Putamen (tissue), 1 donor: ENCODE measurements at regions not wholly inside any gene's neighbourhood (a gene's known extent, or its start where the extent isn't known, plus 50 kb on each side); places are given as distances from the start of the nearest gene placed in this dataset.
"Not testable (repeated sequence)": the region's sequence is repeated elsewhere in the genome, so short reads cannot be mapped to it uniquely, and the experiment has no call there.

ENCODE experiments used
- DNase-seq: peaks from one replicate; pipeline ENCODE4 v3.0.0-alpha.2; 2016; ENCODE audit warnings: low spot score

DNA sequence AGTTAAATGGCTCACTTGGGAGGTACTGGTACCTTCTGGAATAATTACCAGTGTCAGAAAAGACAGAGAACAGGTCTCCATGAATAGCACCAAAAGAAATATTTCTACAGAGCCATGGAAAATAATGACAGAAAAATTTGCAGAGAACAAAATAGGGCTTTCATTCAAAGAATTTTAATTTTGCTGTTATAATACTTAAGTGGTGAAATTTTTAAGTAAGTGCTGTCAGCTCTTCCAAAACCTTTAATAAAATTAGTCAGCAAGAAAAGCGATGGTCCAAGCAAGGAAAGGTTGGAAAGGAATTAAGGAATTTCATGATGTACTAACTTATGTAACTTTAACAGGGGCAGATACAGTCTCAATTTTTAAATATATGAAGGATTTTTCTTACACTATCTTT, 359.2 kb downstream of the NR2F1-AS1 start:
- no peak for DNase-seq

DNA sequence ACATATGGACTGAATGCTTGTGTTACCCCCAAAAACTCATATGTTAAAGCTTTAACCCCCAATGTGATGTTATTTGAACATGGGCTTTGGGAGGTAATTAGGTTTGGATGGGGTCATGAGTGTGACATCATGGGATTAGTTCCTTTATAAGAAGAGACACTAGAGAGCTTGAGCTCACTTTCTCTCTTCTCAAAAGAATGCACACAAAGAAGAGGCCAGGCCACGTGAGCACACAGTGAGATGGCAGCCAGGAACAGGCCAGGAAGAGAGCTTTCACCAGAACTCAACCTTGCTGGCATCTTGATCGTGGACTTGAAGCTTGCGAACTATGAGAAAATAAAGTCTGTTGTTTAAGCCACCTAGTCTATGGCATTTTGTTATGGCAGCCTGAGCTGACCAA, 360.6 kb downstream of the NR2F1-AS1 start:
- no peak for DNase-seq

DNA sequence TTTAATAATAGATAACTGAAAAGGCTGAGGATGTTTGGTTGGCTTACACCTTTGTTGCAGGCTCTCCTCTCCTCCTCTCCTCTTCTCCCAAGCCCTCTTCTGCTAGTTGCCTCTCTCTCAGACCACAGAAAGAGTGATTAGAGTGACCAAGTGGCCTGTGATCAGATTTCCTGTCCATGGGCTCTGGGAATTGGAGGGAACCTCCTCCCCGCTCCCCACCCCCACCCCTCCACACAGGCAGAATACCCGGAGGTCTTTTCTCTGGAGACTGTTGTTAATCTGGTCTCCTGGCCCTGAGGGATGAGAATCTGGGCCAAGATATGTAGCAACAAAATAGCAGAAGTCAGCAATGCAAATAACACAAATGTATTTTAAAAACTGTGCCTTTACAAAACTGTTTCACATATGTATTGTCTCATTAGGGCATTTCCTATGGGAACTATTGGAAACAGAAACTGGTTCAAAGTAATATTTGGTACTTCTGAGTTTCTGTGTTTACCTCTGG, 361.3 kb downstream of the NR2F1-AS1 start:
- no peak for DNase-seq

DNA sequence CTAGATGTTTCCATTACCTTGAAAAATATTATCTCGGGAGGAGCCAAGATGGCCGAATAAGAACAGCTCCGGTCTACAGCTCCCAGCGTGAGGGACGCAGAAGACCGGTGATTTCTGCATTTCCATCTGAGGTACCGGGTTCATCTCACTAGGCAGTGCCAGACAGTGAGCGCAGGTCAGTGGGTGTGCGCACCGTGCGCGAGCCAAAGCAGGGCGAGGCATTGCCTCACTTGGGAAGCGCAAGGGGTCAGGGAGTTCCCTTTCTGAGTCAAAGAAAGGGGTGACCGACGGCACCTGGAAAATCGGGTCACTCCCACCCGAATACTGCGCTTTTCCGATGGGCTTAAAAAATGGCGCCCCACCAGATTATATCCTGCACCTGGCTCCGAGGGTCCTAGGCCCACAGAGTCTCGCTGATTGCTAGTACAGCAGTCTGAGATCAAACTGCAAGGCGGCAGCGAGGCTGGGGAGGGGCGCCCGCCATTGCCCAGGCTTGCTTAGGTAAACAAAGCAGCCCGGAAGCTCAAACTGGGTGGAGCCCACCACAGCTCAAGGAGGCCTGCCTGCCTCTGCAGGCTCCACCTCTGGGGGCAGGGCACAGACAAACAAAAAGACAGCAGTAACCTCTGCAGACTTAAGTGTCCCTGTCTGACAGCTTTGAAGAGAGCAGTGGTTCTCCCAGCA, 367.8 kb downstream of the NR2F1-AS1 start:
- not testable (repeated sequence) for DNase-seq

DNA sequence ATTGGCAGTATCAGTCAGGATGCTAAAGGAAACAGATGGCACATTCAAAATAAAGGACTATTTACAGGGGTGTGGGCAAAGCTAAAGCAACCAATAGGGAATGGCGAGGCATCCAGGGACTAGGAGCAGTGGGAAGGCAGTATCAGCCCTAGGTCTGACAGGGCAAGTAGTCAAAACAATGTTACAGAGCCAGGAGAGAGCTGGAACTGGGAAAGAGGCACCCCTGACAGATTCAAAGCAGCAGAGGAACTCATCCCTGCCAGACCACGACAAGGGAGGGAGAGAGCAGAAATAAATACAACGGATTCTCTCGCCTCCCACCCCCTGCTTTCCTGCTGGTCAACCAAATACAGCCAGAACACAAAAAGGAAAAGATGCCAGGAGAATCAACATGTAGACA, 371.5 kb downstream of the NR2F1-AS1 start:
- DNase-seq, result no peak

DNA sequence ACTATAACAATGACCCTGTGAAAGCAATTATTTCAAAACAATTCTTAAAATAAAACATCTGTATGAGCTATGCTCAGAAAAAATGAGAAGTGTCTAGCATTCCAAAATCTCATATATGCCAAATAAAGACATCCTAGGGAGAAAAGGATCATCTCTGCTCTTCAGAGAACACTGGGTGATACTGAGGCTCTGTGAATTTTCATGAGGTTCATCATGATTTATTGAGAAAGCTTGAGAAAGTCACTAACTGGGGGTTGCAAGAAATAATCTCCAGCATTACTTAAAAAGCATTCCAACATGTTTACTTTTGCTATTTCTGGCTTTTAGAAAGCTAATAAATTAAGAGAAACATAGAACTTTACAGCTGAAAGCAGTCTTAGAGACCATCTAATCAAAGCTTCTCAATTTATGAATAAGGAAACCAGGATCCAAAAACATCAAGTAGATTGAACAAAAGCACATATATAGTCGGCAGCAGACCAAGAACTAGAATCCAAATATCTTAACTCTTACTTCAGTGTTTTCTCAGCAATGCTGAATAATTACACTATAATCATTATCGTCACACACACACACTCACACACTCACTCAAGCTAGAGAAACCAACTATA, 372.8 kb downstream of the NR2F1-AS1 start:
- no peak for DNase-seq

DNA sequence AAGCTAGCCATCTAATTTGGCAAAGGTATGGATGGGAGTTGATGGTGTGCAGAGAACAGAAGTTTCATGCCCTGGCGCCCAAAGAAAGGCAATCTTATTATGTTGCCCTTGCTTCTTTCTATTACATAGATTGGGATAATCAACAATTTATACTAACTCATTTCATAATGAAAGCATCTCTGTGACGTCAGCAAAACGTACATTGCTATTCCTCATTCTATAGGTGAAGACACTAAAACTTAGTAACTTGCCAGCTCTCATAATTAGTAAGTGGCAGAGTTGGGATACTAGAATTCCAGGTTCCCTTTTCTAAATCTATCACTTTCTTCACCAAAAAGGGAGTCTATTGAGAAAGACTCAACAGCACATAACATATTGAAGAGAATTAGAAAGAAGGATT, 374.8 kb downstream of the NR2F1-AS1 start:
- DNase-seq, result no peak

DNA sequence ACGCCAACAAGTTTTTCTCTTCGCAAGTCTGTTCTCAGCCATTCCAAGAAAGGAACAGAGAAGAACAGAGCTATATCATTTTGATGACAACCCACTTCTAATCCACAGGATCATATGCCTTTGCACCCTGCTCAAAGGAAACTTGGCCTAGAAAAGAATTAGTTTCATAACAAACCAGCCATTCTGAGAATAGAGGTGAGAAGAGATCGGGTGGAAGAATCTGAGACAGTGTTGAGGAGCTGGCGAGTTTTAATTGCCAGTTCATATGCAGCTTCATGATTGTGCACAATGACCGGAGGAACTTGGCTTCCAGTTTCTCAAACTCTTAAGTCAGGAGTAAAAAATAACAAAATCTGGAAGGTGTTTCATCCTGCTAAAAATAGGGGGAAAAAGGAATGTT, 380.0 kb downstream of the NR2F1-AS1 start:
- DNase-seq, result no peak

DNA sequence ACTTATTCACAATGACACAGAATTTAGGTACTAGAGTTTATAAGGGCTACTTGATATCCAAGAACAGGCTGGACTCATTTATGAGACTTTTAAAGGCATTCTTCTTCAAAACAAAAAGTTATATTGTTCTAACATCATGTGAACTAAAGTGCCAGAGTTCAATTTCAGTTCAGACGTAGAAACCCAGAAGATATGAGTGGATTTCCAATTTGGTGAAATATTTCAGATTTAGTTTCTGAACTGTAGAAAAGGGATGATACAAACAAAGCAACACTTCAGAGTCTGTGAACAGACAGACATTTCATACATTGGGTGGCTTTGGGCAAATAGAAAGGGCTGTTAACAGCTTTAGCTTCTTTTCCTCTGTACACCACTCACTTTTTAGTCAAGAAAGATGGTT, 384.0 kb downstream of the NR2F1-AS1 start:
- no peak for DNase-seq

DNA sequence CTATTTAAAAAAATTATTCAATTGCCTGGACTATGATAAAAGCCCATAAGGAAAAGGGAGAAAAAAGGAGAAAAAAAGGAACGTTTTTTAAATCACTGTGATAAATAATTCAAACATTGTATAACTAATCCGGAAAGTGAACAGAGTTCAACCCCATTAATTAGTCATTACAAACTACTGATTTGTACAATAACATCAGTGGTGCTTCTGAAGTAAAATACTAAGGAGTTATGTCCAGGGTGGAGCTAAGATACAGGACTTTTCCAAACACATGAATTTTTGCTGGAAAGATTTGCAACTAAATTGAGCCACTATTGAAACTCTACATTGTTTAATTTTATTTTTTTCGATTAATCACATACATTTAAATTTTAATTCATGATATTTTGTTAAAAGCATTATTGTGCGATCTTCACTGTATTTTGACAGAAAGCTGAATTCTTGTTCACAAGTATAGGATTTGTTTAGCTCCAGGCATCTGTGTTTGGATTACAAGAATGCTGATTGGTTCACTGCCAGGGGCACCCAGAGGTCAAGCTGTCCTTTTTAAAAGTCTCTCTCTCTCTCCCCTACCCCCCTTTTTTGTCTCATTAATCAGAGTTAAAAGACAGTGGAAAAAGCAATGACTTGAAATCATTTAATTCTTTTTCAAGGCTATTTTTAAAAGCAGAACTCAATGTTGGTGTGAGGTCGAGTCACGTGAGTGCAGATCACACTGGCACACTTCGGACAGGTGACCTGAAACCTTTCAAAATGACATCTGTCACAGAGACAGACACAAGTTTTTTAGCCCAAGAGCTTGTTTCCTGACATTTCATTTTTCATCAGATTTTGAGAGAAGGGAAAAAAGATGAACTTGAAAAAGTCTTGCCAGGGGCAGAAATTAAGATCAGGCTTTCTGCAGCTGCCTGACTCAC, 387.3 kb downstream of the NR2F1-AS1 start:
- no peak for DNase-seq

DNA sequence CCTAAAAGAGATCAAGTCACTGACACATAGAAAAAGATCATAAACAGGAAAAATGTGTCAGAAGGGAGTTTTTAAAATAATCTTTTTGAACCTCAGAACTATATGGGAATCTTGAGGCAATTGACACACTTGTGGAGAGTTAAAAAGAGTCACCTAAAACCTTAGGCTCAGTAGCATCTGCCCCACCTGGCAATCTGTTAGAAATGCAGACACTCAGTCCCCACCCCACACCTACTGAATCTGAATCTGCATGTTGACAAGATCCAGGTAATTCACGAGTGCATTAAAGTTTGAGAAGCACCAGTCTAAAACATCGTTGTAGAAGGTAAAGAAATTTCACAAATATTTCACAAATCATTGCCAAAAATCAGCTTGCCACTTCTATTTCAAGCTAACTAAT, 388.3 kb downstream of the NR2F1-AS1 start:
- no peak for DNase-seq

DNA sequence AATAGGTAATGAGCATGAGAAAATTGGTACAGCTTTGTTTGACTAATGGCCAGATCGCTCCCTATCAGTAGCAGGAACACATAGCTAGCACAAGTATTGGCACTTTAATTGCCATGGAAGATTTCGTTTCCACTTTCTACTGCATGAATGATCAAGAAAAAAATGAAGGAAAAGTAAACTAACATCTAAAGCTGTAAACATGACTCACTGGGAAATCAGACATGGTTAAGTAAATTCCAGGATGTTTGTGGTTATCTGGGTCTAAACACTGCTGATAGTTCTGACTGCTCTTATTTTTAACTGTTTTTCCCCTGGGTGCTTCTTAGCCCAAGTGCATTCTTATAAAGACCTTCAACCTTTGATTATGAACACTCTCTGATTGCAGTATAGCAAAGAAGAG, 388.9 kb downstream of the NR2F1-AS1 start:
- DNase-seq, result no peak

DNA sequence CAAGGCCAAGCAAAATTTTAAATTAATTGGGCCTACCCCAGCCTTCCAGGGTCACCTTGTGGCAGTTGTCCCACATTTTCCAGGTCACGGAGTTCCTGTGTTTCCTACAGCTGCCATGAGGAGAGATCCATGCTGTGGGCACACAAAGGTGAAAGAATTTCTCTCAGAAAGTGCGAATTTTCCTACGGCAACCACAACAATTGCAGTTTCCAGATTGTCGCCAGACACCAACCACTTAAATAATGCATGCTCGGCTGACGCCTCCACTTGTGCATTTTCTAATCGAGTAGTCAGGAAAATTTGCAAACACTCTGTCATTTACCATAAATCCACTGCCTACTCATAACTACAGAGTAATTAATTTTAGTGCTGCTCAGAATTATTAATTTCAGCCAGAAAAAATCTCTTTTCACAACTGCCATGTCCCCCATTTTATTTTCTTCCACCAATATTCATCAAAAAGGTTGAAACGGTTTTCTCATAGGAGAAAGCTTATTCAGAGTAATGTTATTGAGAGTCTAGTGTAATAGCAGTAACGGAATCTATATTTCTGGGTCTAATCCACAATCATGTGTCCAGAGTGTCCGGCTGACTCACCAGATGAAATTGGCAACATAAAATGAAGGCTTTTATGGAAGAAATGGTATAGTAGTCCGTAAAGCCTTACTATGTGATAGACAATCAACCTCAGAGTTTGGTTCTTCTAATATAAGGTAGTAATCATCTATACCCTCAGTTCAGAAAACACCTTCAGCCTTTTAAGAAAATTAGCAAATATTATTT, 389.8 kb downstream of the NR2F1-AS1 start:
- no peak for DNase-seq

DNA sequence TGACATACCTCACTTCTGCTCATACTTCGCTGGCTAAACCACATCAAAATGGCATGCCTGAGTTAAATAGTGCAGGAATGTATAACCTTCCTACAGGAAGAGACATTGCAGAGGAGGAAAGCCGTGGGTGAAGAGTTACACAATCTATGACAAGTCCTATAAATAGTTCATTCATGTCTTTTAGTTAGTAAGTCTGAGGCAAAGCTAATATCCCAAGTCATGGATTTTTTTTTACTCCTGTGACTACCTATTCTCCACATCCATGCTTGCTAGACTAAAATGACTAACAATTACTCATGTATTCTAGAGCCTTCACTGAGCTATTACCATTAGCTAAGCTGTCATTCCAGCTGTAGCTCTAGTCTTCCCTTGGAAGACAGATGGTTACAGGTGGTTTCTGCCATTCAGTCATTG, 391.3 kb downstream of the NR2F1-AS1 start:
- DNase-seq, result peak; percentile 68

DNA sequence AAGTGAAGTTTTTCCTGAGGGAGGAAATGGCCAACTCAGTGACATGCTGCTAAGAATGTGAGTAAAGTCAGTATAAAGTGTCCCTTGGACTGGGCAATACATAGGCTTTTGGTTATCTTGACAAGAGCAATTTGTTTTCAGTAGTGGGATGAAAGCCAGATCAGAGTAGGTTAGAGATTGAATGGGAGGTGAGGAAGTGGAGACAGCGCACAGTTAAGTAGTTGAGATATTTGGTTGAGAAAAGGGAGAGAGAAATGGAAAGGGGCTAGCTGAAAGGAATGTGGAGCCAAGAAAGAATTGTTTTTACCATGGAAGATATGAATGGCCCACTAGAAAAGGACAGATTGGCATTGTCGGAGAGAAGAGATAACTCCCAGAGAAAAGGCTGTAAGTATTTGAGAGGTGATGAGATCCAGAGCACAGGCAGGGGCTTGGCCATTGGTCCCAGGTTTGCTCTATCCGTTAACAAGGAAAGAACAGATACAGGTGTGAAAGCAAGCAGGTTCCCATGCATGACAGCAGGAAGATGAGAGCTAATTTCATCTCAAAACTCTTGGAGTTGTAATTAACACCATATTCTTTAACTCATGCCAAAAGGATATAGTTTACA, 392.0 kb downstream of the NR2F1-AS1 start:
- DNase-seq, result no peak

DNA sequence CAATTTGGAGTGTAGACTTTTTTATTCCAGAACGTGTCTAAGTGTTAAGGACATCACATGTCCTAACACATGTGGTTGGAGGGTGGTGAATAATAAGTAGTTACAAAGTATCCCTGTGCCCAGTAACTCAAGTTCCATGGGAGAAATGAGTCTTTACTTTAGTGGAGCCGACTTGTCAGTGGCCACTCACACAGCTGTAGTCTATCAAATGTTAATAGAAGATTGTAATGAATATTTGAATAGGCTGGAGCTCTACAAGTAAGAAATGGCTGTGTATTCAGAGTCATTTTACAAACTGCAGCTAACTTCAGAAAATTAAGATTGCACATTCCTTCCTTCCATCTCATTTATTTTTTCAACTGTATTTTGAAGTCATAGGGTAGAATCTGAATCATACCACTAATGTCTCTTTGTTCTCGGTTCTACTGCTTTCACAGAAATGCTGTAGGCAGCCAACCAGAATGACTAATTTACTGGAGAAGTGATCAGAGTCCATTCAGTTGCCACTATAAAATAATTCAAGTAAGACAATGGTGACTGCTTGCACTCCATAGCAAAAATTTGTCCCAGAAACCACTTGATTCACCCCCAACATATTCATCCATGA, 394.8 kb downstream of the NR2F1-AS1 start:
- DNase-seq, result no peak

DNA sequence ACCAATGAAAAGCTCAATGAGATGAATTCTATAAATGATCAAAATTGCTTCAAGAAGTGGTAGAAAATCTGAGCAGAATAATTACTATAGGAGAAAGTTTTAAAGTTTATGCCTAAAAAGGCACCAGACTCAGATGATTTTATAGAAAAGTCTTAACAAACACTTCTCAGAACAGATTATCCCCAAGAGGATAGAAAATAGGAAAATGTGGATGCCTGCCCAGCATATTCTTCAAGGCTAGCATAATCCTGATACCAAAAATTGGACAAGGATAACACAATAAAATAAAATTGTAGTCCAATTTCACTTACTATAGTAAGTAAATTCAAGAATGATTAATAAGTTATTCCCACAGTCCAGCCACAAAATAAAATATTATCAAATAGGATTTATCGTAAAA, 397.0 kb downstream of the NR2F1-AS1 start:
- no peak for DNase-seq

DNA sequence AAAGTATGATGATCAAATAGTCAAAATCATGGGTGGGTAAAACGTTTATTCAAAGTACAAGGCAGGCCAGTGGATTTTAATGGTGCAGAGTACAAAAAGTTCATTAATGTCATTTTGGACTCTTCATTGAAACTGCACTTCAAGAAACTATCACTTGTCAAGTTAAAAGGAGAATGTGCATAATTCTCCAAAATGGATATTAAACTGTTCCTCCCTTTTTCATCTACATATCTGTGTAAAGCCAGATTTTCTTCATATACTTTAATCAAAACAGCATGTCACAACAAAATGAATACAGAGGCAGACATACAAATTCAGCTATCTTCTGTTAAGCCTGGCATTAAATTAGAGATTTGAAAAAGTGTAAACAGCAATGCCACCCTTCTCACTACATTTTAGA, 401.6 kb downstream of the NR2F1-AS1 start:
- no peak for DNase-seq

DNA sequence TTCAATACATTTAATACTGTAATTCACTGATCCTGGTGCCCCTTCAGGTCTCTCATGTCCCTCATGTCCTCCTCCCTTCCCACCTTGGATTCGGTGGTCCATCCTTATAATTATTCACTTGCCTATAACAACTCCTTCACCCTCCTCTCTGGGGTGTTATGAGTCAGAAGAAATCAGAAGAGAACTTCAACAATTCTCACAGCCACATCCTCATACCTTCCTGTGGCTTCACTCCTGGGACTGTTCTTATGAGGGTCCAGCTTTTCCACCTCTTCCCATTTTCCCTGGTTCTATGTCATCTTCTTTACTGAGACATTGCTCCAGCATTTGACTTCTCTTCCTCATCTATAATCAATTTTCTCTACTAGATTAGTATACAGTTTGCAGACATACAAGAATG, 406.1 kb downstream of the NR2F1-AS1 start:
- no peak for DNase-seq

DNA sequence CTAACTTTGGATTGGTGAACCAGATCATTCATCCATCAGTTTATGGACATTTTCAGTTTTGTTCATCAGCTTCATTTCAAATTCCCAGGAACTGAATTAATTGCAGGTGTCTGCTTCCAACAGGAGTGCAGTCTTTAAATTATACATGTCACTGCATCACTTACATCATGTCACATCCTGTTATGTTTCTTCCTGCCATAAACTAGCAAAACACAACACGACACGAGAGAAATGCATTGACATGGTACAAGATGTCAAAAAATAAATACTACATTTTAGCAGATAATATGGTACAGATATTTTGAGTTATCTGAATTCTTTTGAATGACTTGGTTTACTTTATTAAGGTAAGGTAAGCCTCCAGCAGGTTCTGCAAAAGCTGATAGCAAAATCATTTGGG, 415.5 kb downstream of the NR2F1-AS1 start:
- no peak for DNase-seq

DNA sequence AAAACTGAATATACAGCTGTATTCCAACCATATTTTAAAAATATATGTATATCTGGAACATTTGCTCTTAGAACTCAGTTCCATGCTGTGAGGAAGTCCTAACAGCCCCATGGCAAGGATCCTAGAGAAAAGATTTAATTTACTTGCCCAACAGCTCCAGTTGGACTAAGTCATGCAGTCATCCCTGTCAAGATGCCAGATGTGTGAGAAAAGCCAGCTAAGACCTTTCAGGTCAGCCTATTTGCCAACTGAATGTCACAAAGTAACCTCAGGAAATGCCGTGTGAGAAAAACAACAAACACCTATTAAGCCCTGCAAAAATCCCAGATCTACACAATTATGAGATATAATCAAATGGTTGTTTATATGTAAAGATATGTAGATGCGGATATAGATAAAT, 416.3 kb downstream of the NR2F1-AS1 start:
- no peak for DNase-seq
